HG02870 (cell line): ENCODE measurements at regions not wholly inside any gene's neighbourhood (a gene's known extent, or its start where the extent isn't known, plus 50 kb on each side); places are given as distances from the start of the nearest gene placed in this dataset.
A peak's percentile ranks its signal among the peaks of the same experiment; 100 is the strongest.

Experiments used
- ATAC-seq: cut with Tn5 transposase; IDR thresholded peaks from one replicate; pipeline ENCODE4 v1.9.1; 2021; ENCODE audit warnings: mild to moderate bottlenecking, moderate library complexity; ENCODE audit not compliant: unreplicated experiment

GRCh38 chr12:115012861-115013235, 328.9 kb upstream of the TBX3 start:
- ATAC-seq = no peak

- ATAC-seq = no peak
These were observed 327.7 kb upstream of the TBX3 start for GRCh38 chr12:115011703-115012102.

DNA sequence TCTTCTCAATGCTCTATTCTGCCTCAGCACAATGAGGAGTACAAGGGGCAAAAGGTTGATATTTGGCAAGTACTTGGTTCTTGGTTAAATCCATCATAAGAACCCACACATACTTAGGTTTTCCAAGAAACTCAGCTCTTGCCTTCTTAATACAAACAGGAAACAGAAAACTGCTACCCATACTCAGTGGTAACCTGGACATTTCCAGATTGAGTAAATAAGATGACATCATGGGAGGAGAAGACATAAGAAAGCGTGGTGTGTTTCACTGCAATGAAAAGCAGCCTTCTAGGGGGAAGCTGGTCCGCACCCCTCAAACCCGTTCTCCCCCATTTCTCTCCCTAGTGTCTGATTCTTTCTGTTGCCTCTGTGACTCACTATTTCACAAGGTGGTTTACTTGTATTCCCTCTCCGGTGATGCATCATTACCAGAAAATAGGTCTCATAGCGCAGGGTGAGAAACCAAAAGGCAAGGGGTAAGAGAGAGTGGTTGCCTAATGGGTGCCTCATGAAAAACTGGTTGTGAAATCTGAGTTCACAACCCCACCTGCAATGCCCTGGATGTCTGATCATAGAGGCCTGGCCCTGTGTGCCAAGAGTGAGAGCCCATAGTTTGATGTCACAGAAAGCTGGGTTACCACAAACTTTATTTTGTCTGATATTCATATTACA, 326.5 kb upstream of the TBX3 start:
- ATAC-seq = no peak

DNA sequence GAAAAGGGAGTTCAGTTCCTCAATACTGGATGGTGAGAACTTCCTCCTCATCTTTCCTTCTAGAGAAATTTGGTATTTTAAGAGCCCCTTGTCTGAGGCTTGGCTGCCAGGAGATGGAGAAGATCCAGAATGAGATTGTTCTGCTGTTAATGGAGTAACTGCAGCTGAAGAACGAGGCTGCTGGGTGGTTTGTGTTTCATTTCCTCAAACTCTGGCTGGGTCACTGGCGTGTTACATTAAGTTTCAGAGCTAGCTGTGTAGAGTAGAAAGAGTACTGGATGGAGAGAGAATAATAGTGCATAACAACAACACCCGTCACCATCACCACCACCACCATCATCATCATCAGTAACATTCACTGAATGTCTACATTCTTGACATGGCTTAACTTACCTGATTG, 325.0 kb upstream of the TBX3 start:
- peak; percentile 62 for ATAC-seq

DNA sequence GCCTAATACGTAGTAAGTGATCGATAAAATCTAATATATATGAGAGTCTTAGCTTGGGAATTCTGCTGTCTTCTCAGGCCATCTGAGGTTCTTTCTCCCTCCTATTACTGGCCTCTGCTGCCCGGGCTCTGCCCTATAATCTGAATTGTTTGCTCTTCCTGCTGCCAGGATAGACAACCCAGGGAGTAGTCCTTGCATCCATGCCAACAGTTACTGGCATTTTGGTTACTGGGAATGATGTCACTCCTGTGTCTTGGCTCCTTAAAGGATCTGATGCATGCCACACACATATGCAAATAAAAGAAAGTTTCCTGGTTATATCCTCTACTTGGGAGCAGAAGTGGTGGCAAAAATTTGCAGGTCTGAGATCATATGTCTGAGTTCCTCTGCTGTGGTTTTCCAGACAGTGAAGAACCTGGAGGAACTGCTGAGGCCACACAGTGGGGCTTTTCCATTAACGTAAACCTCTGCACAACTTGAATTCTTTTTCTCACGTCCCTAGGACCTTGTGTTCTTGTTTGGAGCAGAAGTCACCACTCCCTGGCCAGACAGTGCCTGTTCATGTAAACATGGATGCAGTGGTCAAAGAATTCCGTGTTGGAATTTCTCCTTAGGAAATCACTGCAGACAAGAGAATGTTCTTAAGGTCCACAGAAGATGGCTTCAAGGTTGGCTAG, 320.6 kb upstream of the TBX3 start:
- no peak for ATAC-seq

GRCh38 chr12:115002434-115002833, 318.5 kb upstream of the TBX3 start:
- ATAC-seq = no peak

DNA sequence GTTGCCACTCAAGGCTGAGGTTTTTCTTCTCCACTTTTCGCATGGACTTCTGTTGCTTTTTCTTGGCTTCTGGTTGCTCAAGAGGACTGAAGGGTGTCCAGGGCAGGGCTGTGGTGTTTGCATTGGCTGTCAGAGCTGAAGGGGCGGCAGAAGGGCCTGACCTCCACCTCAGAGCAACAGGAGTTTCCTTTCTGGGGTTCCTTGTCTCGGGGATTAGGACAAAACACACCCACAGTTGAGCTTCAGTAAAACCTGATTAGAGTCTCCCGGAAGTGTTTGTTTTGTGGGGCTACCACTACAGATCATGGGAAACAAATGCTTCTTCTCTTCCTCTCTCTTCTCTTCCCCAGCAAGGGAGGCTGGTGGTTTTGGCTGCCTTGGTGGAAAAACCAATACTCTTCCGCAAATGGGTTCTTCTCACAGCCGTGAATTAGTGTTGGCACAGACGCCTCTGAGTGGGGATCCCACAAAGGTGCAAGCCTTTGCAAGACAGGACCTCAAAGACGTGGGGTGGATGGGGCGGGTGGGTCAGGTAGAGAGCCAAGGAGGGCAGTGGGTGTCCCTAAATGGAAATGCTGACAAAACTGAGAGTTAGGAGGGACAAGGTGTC, 317.7 kb upstream of the TBX3 start:
- no peak for ATAC-seq

DNA sequence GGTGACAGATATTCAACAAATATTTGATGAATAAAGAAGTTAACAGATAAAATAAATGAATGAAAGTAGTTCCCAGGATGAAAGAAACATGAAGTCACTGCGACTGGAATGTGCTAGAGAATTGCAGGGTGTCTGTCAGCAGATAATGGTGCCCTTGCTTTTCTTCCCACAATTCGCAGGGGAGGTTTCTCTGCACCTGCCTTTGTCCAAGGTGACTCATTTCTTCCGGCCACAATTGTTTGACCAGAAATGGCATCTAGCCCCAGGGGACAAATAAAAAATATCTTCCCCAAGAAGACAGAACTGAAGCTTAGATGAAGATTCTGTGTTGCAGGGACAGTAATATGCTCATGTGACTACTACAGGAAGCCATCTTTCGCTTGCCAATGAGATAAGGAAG, 316.1 kb upstream of the TBX3 start:
- ATAC-seq = no peak

DNA sequence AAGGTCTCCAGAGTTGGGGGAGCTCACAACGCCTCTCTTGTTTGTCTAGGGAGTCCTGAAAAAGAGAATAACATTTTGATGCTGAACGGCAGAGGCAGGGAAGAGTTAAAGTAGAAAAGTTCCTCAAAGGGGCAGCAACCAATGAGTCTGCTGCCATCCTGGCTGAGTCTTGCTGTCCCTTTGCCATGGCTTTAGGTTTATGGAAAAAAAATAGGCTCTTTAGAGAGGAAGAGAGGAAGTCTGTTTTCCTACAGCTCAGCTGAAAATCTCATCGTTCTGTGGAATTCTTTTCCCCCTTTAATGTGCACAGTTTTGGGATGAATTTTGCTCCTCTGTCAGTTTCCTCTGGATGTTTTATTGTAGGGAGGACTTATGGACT, 314.8 kb upstream of the TBX3 start:
- no peak for ATAC-seq

DNA sequence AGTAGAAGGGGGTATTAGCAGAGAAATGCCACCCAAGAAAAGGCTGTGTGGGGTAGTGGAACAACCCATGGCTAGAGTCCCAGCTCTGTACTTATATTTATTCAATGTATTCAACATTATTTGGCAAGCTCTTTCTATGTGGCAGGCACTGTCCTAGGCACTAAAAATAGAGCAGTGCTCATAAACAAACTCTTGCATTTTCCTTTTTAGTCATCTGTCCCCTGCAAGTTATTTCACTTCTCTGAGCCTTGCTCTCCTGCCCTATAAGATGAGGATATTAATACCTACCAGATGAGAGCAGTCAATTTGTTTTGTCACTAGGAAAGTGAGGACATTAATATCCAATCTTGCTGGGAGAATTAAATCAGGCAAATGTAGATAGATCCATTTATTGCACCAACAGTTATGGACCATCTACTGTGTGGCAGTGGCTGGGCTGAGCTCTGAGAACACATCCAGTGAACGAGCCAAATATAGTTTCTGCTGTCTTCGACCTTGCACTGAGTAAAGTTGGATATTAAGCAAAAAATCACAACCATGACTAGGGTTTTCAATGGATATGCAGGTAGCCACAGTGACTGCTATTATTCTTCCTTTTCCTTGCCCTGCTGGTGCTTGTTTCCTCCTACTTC, 314.3 kb upstream of the TBX3 start:
- no peak for ATAC-seq

DNA sequence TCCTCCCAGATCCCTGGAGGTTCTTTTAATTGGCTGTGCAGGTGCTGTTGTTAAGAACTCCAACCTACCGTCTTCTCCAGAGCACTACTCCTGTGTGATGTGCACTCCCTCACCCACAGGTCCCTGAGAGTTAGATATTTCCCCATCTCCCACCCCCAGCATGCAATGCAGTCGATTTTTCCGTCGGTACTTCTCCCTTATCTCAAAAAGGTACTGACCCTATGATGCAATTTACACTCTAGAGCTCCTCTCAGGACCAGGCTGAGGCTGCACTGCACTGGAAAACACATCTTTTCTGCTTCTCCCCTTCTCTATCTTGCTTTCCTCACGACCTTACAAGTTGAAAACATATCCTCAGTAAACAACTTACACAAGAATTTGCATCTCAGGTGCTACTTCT, 312.4 kb upstream of the TBX3 start:
- no peak for ATAC-seq

DNA sequence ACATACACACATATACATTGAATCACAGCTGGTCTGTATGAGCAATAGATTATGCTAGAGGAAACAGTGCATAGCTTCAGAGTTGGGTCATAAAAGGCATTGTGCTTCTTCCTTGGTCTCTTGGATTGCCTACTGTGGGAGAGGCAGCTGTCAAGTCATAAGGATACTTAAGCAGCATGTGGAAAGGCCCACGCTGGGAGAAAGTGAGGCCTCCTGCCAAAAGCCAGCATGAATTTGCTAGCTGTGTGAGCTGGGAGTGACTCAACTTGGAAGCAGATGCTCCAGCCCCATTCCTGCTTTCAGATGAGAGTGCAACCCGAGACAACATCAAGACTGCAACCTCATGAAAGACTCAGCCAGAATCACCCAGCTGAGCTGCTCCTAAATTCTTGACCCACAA, 311.9 kb upstream of the TBX3 start:
- no peak for ATAC-seq

GRCh38 chr12:114993165-114993564, 309.2 kb upstream of the TBX3 start:
- no peak for ATAC-seq

- ATAC-seq = no peak
These were observed 308.5 kb upstream of the TBX3 start for GRCh38 chr12:114992443-114992842.

DNA sequence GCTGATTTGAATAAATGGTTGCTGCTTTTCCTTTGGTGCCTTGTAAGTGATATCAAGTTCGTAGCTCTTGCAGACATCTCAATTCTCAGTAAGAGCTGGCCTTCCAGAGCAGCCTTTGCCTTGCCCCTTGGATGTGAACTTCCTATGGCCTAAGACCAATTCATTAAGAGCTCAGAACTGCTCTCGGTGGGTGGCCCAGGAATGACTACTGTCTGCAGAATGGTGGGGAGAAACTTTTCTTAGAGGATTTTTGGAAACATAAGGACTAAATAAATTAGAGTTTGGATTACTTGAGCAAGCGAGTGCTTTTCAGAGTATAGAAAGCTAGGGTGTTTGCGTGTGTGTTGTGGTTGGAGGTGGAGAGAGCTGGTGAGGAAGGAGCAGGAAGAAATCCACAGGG, 306.4 kb upstream of the TBX3 start:
- no peak for ATAC-seq

DNA sequence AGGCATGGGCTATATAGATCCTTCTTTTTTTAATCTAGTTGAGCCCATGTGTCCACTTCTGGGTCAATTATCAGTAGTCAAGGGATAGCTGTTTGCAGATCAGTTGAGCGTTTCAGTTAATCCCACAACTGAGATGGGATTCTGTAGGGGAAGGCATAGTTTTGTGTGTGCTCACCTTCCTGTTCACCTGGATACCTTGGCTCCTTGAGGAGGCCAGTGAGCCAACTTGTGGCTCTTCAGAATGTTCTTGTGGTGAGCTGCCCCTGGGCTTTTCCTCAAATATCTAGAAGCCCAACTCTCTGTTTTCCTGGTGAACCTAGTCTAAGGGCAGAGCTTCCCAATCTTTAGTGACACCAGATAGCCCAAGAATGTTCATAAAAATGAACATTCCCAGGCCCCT, 302.9 kb upstream of the TBX3 start:
- ATAC-seq = no peak

DNA sequence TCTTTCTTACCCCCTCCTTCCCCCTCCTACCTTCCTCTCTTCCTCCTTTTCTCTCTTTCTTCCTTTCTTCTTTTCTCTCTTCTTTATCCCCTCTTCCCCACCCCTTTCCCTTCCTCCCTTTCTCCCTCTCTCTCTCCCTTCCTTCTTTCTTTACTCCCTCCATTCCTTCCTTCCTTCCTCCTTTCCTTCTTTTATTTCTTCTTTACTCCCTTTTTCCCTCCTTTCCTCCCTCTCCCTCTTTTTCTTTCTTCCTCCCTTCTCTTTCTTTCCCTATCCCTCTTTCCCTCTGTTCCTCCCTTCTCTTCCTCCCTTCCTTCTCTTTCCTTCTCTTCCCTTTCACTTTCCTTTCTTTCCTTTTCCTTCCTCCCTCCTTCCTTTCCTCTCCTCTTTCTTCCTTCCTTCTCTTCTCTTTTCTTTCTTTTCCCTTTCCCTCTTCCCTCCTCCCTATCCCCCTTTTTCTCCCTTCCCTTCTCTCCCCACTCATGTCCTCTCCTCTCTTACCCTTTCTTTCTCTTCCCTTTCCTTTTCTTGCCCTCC, 302.3 kb upstream of the TBX3 start:
- no peak for ATAC-seq

- no peak for ATAC-seq
These were observed 300.7 kb upstream of the TBX3 start for GRCh38 chr12:114984634-114985061.

DNA sequence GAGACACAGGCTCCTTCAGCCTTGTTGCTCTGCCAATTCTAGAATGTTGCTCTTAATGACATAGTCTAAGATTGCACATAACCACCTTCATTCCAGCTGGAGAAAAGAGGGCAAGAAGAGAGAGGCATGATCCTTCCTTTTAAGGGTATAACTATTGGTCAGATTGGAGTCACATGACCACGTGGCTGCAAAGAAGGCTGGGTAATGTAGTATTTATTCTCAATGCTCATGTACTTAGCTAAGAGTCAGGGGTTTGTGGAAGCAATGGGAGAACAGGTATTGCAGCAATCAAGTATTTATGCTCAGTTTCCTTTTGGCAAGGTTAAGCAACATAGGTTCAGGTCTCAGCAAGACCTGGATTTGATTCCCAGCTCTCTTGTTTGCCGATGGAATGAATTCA, 298.8 kb upstream of the TBX3 start:
- no peak for ATAC-seq

DNA sequence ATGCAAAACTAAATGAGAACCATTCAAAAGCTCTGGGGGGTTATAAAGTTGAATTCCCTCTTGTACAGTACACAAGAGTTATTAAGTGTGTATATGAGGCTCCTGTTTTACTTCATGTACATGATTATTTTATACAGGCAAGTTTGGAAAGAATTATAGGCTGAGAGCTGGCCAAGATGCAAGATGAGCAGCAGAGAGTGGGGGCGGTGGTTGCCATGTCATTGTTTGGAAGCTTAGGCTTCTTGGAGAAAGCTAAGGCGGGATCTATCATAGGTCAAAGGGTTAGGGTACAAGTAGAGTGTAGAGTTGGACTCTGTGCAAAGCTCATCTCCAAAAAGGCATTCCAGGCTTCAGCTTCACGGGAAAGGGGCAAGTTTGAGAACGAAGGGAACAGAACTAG, 297.1 kb upstream of the TBX3 start:
- no peak for ATAC-seq

GRCh38 chr12:114976959-114977358, 293.0 kb upstream of the TBX3 start:
- ATAC-seq = no peak

GRCh38 chr12:114976372-114976771, 292.4 kb upstream of the TBX3 start:
- no peak for ATAC-seq
